Pancreas (tissue), 10 donors: ENCODE measurements at regions not wholly inside any gene's neighbourhood (a gene's known extent, or its start where the extent isn't known, plus 50 kb on each side); places are given as distances from the start of the nearest gene placed in this dataset.

Source experiments
- ATAC-seq, 4 donors: fragments of 200-7000 bp; cut with Tn5 transposase; one replicate each; pipeline versions ENCODE4 v1.8.0 to v1.9.1; 2020; ENCODE audit warnings: mild to moderate bottlenecking in 4 of 4, moderate library complexity in 4 of 4
- DNase-seq, 6 donors: peaks; one replicate each; pipeline ENCODE4 v3.0.0-alpha.2; 2020
- FAIRE-seq: peaks from 2 replicates; lab custom pipeline; 2012; peaks lifted over from hg19 to GRCh38; lab: Jason Lieb, UNC
- H3K27ac ChIP-seq, 4 donors: fragments of 200-600 bp; sonication (generic); 1 replicate in 3 of 4; 2 replicates in 1 of 4; pipeline versions ENCODE4 v1.5.0 to v1.8.0; 2020
- H3K27me3 ChIP-seq, 4 donors: fragments of 200-600 bp; one replicate each; pipeline ENCODE4 v1.8.0; 2021
- H3K36me3 ChIP-seq, 3 donors: fragments of 200-600 bp; sonication (generic) in 1 of 3; one replicate each; pipeline versions ENCODE4 v1.5.0 to v1.8.0; 2020 to 2021
- H3K4me1 ChIP-seq, 3 donors: fragments of 200-600 bp; one replicate each; pipeline ENCODE4 v1.8.0; 2021
- H3K4me3 ChIP-seq, 4 donors: fragments of 200-600 bp; sonication (generic) in 2 of 4; one replicate each; pipeline versions ENCODE4 v1.5.0 to v1.8.0; 2020 to 2021
- H3K9me3 ChIP-seq, 4 donors: fragments of 200-600 bp; one replicate each; pipeline ENCODE4 v1.8.0; 2021
- CTCF ChIP-seq, 4 donors: fragments of 200-600 bp; sonication (generic) in 3 of 4; IDR thresholded peaks; one replicate each; pipeline versions ENCODE4 v1.5.0 to v1.8.0; 2021; ENCODE audit warnings: antibody characterized with exemption in 4 of 4
- WGBS, 2 donors: extraction: QIAGEN DNeasy Blood & Tissue Kit; methylation state at CpG; one replicate each; pipeline ENCODE4 v1.1.7; 2013; 5-methylcytosine and 5-hydroxymethylcytosine counted together
- intact Hi-C, 3 donors: fragments of 100-400 bp; cut with DNase I; formaldehyde crosslinking; loops; one replicate each; pipeline versions ENCODE4 v1.11.1 to v1.14.2; 2022
- donor health status: healthy with polysubstance abuse.
- donor health status: DM: no; HTN: no; CAD: no; lungs with moderate emphysema.
- donor health status: DM: no; HTN: no; CAD: no.
- donor health status: control.
- donor health status: control.
- donor health status: Bipolar disorder and iron deficiency.
- donor health status: DM: yes; HTN: yes; CAD: no.
- donor health status: DM: no; HTN: no; CAD: no.
- donor health status: DM: no; HTN: no; CAD: no.
- donor health status: DM: yes; HTN: yes; CAD: no.

- TF ChIP-seq CTCF (IDR thresholded peaks at IDR 0.05), result no peak
- ATAC-seq (peak in 1 of 4 donors; percentile 55), DNase-seq (no peak), FAIRE-seq (no peak)
- no peaks in the 10 kb centered on the region for H3K9me3 ChIP-seq
- no peak overlapping the region for H3K4me3 ChIP-seq
- H3K27ac ChIP-seq, result no peak overlapping the region
- intact Hi-C loops, result no loop called here
- peaks cover 0 to 5% (median 0%) of the 10 kb centered on the region in 3 donors for H3K4me1 ChIP-seq
- peaks cover 0 to 3% (median 0%) of the 10 kb centered on the region in 4 donors for H3K27me3 ChIP-seq
- no peaks in the 10 kb centered on the region for H3K36me3 ChIP-seq
- WGBS, 2 donors, result 16 to 19% methylated on average over 6 of the region's 6 CpGs
Measured at GRCh38 chr14:56708704-56709103, 101.6 kb downstream of the OTX2 start.

- H3K9me3 ChIP-seq, result no peaks in the 10 kb centered on the region
- DNase-seq (no peak), ATAC-seq (no peak), FAIRE-seq (no peak)
- no peak overlapping the region for H3K4me3 ChIP-seq
- 57 to 76% methylated on average over 6 of the region's 6 CpGs for WGBS, 2 donors
- H3K27me3 ChIP-seq, result no peaks in the 10 kb centered on the region
- no peak for TF ChIP-seq CTCF (IDR thresholded peaks at IDR 0.05)
- intact Hi-C loops, result no loop called here
- no peak overlapping the region for H3K27ac ChIP-seq
- H3K36me3 ChIP-seq, result no peaks in the 10 kb centered on the region
- peaks cover 0 to under 1% (median 0%) of the 10 kb centered on the region in 3 donors for H3K4me1 ChIP-seq
Measured at GRCh38 chr14:56703947-56704346, 106.3 kb downstream of the OTX2 start.

- H3K4me1 ChIP-seq, result no peaks in the 10 kb centered on the region
- no peaks in the 10 kb centered on the region for H3K36me3 ChIP-seq
- no peaks in the 10 kb centered on the region for H3K9me3 ChIP-seq
- no peak for ATAC-seq
- FAIRE-seq, result no peak
- H3K27ac ChIP-seq, result no peak overlapping the region
- WGBS, 2 donors, result 63 to 70% methylated on average over 9 of the region's 9 CpGs
- DNase-seq, result no peak
- no peaks in the 10 kb centered on the region for H3K27me3 ChIP-seq
- intact Hi-C loops, result no loop called here
- no peak for TF ChIP-seq CTCF (IDR thresholded peaks at IDR 0.05)
- H3K4me3 ChIP-seq, result no peak overlapping the region
Measured at GRCh38 chr14:56702515-56702914, 107.8 kb downstream of the OTX2 start.
